Ascending aorta (tissue), 2 donors: ENCODE measurements at regions not wholly inside any gene's neighbourhood (a gene's known extent, or its start where the extent isn't known, plus 50 kb on each side); places are given as distances from the start of the nearest gene placed in this dataset.

Experiments
- DNase-seq, 2 donors: peaks; one replicate each; pipeline ENCODE4 v3.0.0-alpha.2; 2019; ENCODE audit warnings: low spot score in 2 of 2
- H3K27ac ChIP-seq, 2 donors: fragments of 200-600 bp; sonication (generic); one replicate each; pipeline ENCODE4 v1.5.1; 2016 to 2017; ENCODE audit warnings: mild to moderate bottlenecking in 1 of 2
- H3K27me3 ChIP-seq: fragments of 200-600 bp; sonication (generic); one replicate; pipeline ENCODE4 v1.5.1; 2017
- H3K36me3 ChIP-seq, 2 donors: fragments of 200-600 bp; sonication (generic); one replicate each; pipeline ENCODE4 v1.5.1; 2016
- H3K4me1 ChIP-seq, 2 donors: fragments of 200-600 bp; sonication (generic); one replicate each; pipeline ENCODE4 v1.5.1; 2016 to 2017; ENCODE audit warnings: mild to moderate bottlenecking in 1 of 2
- H3K4me3 ChIP-seq, 2 donors: fragments of 200-600 bp; sonication (generic); one replicate each; pipeline ENCODE4 v1.5.1; 2016 to 2017; ENCODE audit warnings: mild to moderate bottlenecking in 1 of 2
- H3K9me3 ChIP-seq, 2 donors: fragments of 200-600 bp; sonication (generic); one replicate each; pipeline ENCODE4 v1.5.1; 2016
- intact Hi-C: fragments of 100-400 bp; cut with DNase I; formaldehyde crosslinking; loops from one replicate; pipeline ENCODE4 v1.15.1; 2023
- TF ChIP-seq, protein P1 (sequence below), 3 experiments: fragments of 200-600 bp in 2 of 3; fragments of 450-650 bp in 1 of 3; sonication (generic) in 2 of 3; IDR thresholded peaks; one replicate each; pipeline ENCODE4 v1.5.1; 2016 to 2019; ENCODE audit warnings: antibody characterized with exemption in 3 of 3, mild to moderate bottlenecking in 1 of 3, moderate library complexity in 1 of 3

DNA sequence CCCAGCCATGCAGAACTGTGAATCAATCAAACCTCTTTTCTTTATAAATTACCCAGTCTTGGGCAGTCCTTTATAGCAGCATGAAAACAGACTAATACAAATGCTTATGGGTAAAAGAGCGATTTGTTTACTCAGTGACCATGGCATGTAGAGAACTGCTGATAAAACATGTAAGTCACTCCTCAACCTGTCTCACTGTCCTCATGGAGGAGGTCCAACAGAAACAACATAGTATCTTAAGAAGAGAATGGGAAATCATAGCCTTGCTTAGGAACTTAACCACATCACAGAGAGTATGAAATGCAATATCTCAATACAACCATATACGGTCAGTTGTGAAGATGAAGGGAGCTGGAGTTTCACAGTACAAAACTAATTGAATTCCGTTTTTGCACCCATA, 1734.0 kb upstream of the RAG2 start:
- no peaks in the 10 kb centered on the region for H3K4me1 ChIP-seq
- TF ChIP-seq, protein P1, sequence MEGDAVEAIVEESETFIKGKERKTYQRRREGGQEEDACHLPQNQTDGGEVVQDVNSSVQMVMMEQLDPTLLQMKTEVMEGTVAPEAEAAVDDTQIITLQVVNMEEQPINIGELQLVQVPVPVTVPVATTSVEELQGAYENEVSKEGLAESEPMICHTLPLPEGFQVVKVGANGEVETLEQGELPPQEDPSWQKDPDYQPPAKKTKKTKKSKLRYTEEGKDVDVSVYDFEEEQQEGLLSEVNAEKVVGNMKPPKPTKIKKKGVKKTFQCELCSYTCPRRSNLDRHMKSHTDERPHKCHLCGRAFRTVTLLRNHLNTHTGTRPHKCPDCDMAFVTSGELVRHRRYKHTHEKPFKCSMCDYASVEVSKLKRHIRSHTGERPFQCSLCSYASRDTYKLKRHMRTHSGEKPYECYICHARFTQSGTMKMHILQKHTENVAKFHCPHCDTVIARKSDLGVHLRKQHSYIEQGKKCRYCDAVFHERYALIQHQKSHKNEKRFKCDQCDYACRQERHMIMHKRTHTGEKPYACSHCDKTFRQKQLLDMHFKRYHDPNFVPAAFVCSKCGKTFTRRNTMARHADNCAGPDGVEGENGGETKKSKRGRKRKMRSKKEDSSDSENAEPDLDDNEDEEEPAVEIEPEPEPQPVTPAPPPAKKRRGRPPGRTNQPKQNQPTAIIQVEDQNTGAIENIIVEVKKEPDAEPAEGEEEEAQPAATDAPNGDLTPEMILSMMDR (IDR thresholded peaks at IDR 0.05): no peak
- no peak overlapping the region for H3K4me3 ChIP-seq
- H3K27me3 ChIP-seq: no peaks in the 10 kb centered on the region
- no peaks in the 10 kb centered on the region for H3K36me3 ChIP-seq
- no peak for DNase-seq
- H3K9me3 ChIP-seq: no peaks in the 10 kb centered on the region
- intact Hi-C loops: no loop called here
- no peak overlapping the region for H3K27ac ChIP-seq

GRCh38 chr11:38330578-38330977, 1732.5 kb upstream of the RAG2 start:
- Histone ChIP-seq H3K27ac (no peak overlapping the region), H3K4me3 (no peak overlapping the region), H3K27me3 (no peaks in the 10 kb centered on the region), H3K4me1 (no peaks in the 10 kb centered on the region), H3K9me3 (no peaks in the 10 kb centered on the region), H3K36me3 (no peaks in the 10 kb centered on the region)
- no peak for DNase-seq
- intact Hi-C loops: no loop called here
- TF ChIP-seq, protein P1 (IDR thresholded peaks at IDR 0.05): no peak

- TF ChIP-seq, protein P1 (IDR thresholded peaks at IDR 0.05): no peak
- no peaks in the 10 kb centered on the region for H3K4me1 ChIP-seq
- intact Hi-C loops: no loop called here
- no peaks in the 10 kb centered on the region for H3K9me3 ChIP-seq
- H3K27me3 ChIP-seq: no peaks in the 10 kb centered on the region
- no peaks in the 10 kb centered on the region for H3K36me3 ChIP-seq
- no peak for DNase-seq
- H3K27ac ChIP-seq: no peak overlapping the region
- H3K4me3 ChIP-seq: no peak overlapping the region
Measured at GRCh38 chr11:38323961-38324761, 1726.1 kb upstream of the RAG2 start.

DNA sequence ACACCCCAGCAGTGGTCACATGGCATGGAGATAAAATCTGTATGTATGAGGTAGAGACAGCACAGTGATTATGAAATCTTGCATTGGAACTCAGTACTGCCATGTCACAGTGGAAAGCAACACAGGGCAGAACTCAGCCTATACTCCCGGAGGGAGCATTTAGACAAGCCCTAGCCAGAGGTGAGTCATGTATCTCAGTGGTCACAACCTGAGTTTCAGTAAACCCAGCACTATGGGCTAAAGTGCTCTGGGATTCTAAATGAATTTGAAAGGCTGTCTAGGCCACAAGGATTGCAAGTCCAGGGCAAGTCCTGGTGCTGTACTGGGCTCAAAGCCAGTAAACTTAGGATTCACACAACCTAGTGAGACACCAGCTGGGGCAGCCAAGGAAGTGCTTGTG, 1717.1 kb upstream of the RAG2 start:
- no peaks in the 10 kb centered on the region for H3K4me1 ChIP-seq
- no peak overlapping the region for H3K27ac ChIP-seq
- H3K27me3 ChIP-seq: no peaks in the 10 kb centered on the region
- no peaks in the 10 kb centered on the region for H3K36me3 ChIP-seq
- TF ChIP-seq, protein P1 (IDR thresholded peaks at IDR 0.05): no peak
- intact Hi-C loops: no loop called here
- no peak overlapping the region for H3K4me3 ChIP-seq
- peaks cover 0 to 4% of the 10 kb centered on the region in 2 donors for H3K9me3 ChIP-seq
- no peak for DNase-seq

GRCh38 chr11:38307455-38307854, 1709.4 kb upstream of the RAG2 start:
- intact Hi-C loops: no loop called here
- no peak overlapping the region for H3K27ac ChIP-seq
- H3K36me3 ChIP-seq: no peaks in the 10 kb centered on the region
- DNase-seq: no peak
- no peaks in the 10 kb centered on the region for H3K9me3 ChIP-seq
- no peaks in the 10 kb centered on the region for H3K4me1 ChIP-seq
- no peaks in the 10 kb centered on the region for H3K27me3 ChIP-seq
- TF ChIP-seq, protein P1 (IDR thresholded peaks at IDR 0.05): no peak
- no peak overlapping the region for H3K4me3 ChIP-seq
